ENCODE measurements at regions not wholly inside any gene's neighbourhood (a gene's known extent, or its start where the extent isn't known, plus 50 kb on each side); places are given as distances from the start of the nearest gene placed in this dataset.
"Not testable (repeated sequence)": the region's sequence is repeated elsewhere in the genome, so short reads cannot be mapped to it uniquely, and the experiment has no call there.

GRCh38 chr6:121647905-121648304 is 212.5 kb downstream of the GJA1 start:
- DNase-seq = no peak

- DNase-seq = no peak
These were observed 214.5 kb downstream of the GJA1 start for GRCh38 chr6:121649951-121650350.

GRCh38 chr6:121651420-121651819 is 216.0 kb downstream of the GJA1 start:
- DNase-seq = no peak

- DNase-seq = no peak
These were observed 216.8 kb downstream of the GJA1 start for GRCh38 chr6:121652223-121652622.

GRCh38 chr6:121652726-121653623 is 217.5 kb downstream of the GJA1 start:
- no peak for DNase-seq

- no peak for DNase-seq
These were observed 218.2 kb downstream of the GJA1 start for GRCh38 chr6:121653624-121654008.

GRCh38 chr6:121657972-121658371 is 222.5 kb downstream of the GJA1 start:
- DNase-seq = no peak

- no peak for DNase-seq
These were observed 224.8 kb downstream of the GJA1 start for GRCh38 chr6:121660277-121660676.

- DNase-seq = no peak
These were observed 227.9 kb downstream of the GJA1 start for GRCh38 chr6:121663292-121663810.

GRCh38 chr6:121664158-121664557 is 228.7 kb downstream of the GJA1 start:
- no peak for DNase-seq

GRCh38 chr6:121666814-121667213 is 231.4 kb downstream of the GJA1 start:
- no peak for DNase-seq

GRCh38 chr6:121668259-121668658 is 232.8 kb downstream of the GJA1 start:
- no peak for DNase-seq

GRCh38 chr6:121670511-121670910 is 235.1 kb downstream of the GJA1 start:
- DNase-seq = no peak

- DNase-seq = no peak
These were observed 242.1 kb downstream of the GJA1 start for GRCh38 chr6:121677571-121677970.

GRCh38 chr6:121678245-121678644 is 242.8 kb downstream of the GJA1 start:
- DNase-seq = no peak

GRCh38 chr6:121680058-121680457 is 244.6 kb downstream of the GJA1 start:
- no peak for DNase-seq

GRCh38 chr6:121682666-121683065 is 247.2 kb downstream of the GJA1 start:
- DNase-seq = no peak

GRCh38 chr6:121685806-121686205 is 250.4 kb downstream of the GJA1 start:
- not testable (repeated sequence) for DNase-seq

GRCh38 chr6:121686611-121687023 is 251.2 kb downstream of the GJA1 start:
- no peak for DNase-seq

GRCh38 chr6:121688974-121689373 is 253.5 kb downstream of the GJA1 start:
- no peak for DNase-seq

- DNase-seq = no peak
These were observed 255.7 kb downstream of the GJA1 start for GRCh38 chr6:121691126-121691551.

GRCh38 chr6:121694389-121694788 is 258.9 kb downstream of the GJA1 start:
- DNase-seq = no peak

- DNase-seq = no peak
These were observed 259.4 kb downstream of the GJA1 start for GRCh38 chr6:121694801-121695251.

- DNase-seq = no peak
These were observed 259.9 kb downstream of the GJA1 start for GRCh38 chr6:121695329-121695728.
